Gastrocnemius medialis (tissue), 4 donors: ENCODE measurements at regions not wholly inside any gene's neighbourhood (a gene's known extent, or its start where the extent isn't known, plus 50 kb on each side); places are given as distances from the start of the nearest gene placed in this dataset.

Experiments used
- ATAC-seq, 2 donors: fragments of 150-250 bp; one replicate each; pipeline ENCODE4 v1.9.1; 2016
- DNase-seq, 2 donors: peaks; one replicate each; pipeline ENCODE4 v3.0.0-alpha.2; 2019
- H3K27ac ChIP-seq, 4 donors: fragments of 200-600 bp; sonication (generic); 1 replicate in 1 of 4; 2 replicates in 3 of 4; pipeline ENCODE4 v1.5.1; 2016 to 2018; ENCODE audit warnings: mild to moderate bottlenecking in 2 of 4, moderate library complexity in 1 of 4
- H3K27me3 ChIP-seq, 3 donors: fragments of 200-600 bp; sonication (generic) in 2 of 3; 1 replicate in 1 of 3; 2 replicates in 2 of 3; pipeline versions ENCODE4 v1.5.1 to v1.6.0; 2016 to 2019; ENCODE audit warnings: mild to moderate bottlenecking in 1 of 3, moderate library complexity in 1 of 3
- H3K36me3 ChIP-seq, 2 donors: fragments of 200-600 bp; sonication (generic) in 1 of 2; one replicate each; pipeline ENCODE4 v1.5.1; 2017 to 2018
- H3K4me1 ChIP-seq, 2 donors: fragments of 200-600 bp; sonication (generic) in 1 of 2; one replicate each; pipeline ENCODE4 v1.5.1; 2016 to 2017; ENCODE audit warnings: mild to moderate bottlenecking in 2 of 2
- H3K4me3 ChIP-seq, 4 donors: fragments of 200-600 bp; sonication (generic) in 3 of 4; 1 replicate in 1 of 4; 2 replicates in 3 of 4; pipeline ENCODE4 v1.5.1; 2016 to 2019; ENCODE audit warnings: mild to moderate bottlenecking in 2 of 4
- H3K9me3 ChIP-seq, 3 donors: fragments of 200-600 bp; sonication (generic) in 2 of 3; 1 replicate in 1 of 3; 2 replicates in 2 of 3; pipeline ENCODE4 v1.5.1; 2016 to 2019
- POLR2A ChIP-seq, 2 donors: fragments of 450-650 bp; IDR thresholded peaks; one replicate each; pipeline ENCODE4 v1.6.1; 2017; ENCODE audit warnings: antibody characterized with exemption in 2 of 2, mild to moderate bottlenecking in 2 of 2, moderate library complexity in 2 of 2
- in situ Hi-C, 4 donors: fragments of 200-750 bp; cut with MboI; loops; one replicate each; pipeline versions ENCODE4 v1.15.0 to v1.8.0; 2017; ENCODE audit warnings: low sequenced_read_pairs in 4 of 4
- intact Hi-C: fragments of 100-400 bp; cut with DNase I; formaldehyde crosslinking; loops from one replicate; pipeline ENCODE4 v1.15.1; 2023; ENCODE audit warnings: low total_unique reads
- TF ChIP-seq, protein P1 (sequence below), 5 experiments: fragments of 450-650 bp in 3 of 5; fragments of 200-600 bp in 2 of 5; sonication (generic) in 2 of 5; IDR thresholded peaks in 4 of 5; conservative IDR thresholded peaks in 1 of 5; 1 replicate in 4 of 5; 2 replicates in 1 of 5; pipeline ENCODE4 v1.5.1; 2016 to 2019; ENCODE audit warnings: antibody characterized with exemption in 5 of 5, mild to moderate bottlenecking in 3 of 5, moderate library complexity in 3 of 5

DNA sequence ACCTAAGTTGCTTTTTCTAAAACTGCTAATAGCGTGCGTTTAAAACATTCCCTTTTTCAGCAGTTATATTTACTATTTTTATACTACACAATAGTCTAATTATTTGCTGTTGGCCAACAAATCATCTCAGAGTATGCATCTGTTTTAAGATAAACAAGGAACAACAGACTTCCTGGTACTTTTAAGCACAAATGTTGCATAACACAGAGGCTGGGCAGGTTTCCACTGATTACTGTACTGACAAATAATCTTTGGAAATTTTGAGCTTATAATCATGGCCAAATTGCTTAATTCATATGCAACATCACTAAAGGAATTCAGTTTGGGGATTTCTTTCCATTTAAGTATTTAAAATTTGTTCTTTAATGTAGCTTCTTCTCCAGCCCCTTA is 737.4 kb upstream of the SALL3 start:
- Histone ChIP-seq H3K9me3 (no peaks in the 10 kb centered on the region), H3K4me1 (no peaks in the 10 kb centered on the region), H3K27me3 (no peaks in the 10 kb centered on the region), H3K36me3 (no peaks in the 10 kb centered on the region), H3K27ac (peak overlapping the region in 1 of 4 donors; percentile 29), H3K4me3 (no peak overlapping the region)
- ATAC-seq (peak; percentile 51 to 52), DNase-seq (peak; percentile 33 to 42)
- intact Hi-C loops, result no loop called here
- TF ChIP-seq, protein P1, sequence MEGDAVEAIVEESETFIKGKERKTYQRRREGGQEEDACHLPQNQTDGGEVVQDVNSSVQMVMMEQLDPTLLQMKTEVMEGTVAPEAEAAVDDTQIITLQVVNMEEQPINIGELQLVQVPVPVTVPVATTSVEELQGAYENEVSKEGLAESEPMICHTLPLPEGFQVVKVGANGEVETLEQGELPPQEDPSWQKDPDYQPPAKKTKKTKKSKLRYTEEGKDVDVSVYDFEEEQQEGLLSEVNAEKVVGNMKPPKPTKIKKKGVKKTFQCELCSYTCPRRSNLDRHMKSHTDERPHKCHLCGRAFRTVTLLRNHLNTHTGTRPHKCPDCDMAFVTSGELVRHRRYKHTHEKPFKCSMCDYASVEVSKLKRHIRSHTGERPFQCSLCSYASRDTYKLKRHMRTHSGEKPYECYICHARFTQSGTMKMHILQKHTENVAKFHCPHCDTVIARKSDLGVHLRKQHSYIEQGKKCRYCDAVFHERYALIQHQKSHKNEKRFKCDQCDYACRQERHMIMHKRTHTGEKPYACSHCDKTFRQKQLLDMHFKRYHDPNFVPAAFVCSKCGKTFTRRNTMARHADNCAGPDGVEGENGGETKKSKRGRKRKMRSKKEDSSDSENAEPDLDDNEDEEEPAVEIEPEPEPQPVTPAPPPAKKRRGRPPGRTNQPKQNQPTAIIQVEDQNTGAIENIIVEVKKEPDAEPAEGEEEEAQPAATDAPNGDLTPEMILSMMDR (IDR thresholded peaks at IDR 0.05 in 4 of 5, conservative IDR thresholded peaks at IDR 0.05 in 1 of 5), result no peak
- TF ChIP-seq POLR2A (IDR thresholded peaks at IDR 0.05), result no peak
- in situ Hi-C loops, result no loop called here

DNA sequence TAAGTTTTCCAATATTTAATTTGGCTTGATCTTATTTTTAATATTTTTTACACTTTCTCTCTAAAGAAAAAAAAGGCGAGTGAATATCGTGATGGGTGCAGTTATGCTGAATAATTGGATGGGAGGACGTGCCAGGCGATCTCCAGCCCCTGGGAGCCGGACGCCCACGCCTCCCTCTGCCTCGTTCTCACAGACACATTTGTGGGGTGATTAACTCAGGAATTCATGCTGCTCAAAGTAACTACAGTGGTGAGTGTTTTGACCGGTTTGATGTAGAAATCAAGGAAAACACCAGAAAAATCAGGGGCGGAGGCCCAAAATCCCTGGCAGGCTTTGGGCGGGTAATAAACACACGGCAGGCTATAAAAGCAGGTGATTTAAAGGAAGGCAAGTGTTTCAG is 736.8 kb upstream of the SALL3 start:
- TF ChIP-seq, protein P1 (IDR thresholded peaks at IDR 0.05 in 4 of 5, conservative IDR thresholded peaks at IDR 0.05 in 1 of 5), result no peak
- no peak for TF ChIP-seq POLR2A (IDR thresholded peaks at IDR 0.05)
- ATAC-seq (no peak), DNase-seq (no peak)
- Histone ChIP-seq H3K4me1 (no peaks in the 10 kb centered on the region), H3K27me3 (no peaks in the 10 kb centered on the region), H3K36me3 (no peaks in the 10 kb centered on the region), H3K9me3 (no peaks in the 10 kb centered on the region), H3K4me3 (no peak overlapping the region), H3K27ac (no peak overlapping the region)
- intact Hi-C loops (no loop called here), in situ Hi-C loops (no loop called here)

DNA sequence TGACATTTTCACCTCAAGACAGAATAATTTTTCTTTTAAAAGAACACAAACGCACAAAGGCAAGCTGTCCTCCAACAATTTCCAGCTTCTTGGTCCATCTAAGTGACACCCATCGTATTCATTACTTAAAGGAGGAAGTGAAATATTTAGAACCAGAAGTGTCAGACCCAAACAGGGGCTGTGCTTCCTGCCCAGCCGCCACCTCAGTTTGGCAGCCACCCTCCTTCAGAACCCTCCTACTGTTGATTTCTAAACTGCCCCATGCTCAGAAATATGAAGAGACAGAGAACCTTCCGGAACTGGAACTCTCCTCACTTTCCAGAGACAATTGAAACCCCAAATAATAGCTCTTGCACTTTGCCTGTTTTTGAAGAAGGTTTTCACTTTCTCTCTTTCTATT is 734.8 kb upstream of the SALL3 start:
- DNase-seq, result no peak
- H3K27ac ChIP-seq, result no peak overlapping the region
- TF ChIP-seq, protein P1 (IDR thresholded peaks at IDR 0.05 in 4 of 5, conservative IDR thresholded peaks at IDR 0.05 in 1 of 5), result no peak
- TF ChIP-seq POLR2A (IDR thresholded peaks at IDR 0.05), result no peak
- intact Hi-C loops, result no loop called here
- no peak overlapping the region for H3K4me3 ChIP-seq
- ATAC-seq, result no peak
- no peaks in the 10 kb centered on the region for H3K4me1 ChIP-seq
- no peaks in the 10 kb centered on the region for H3K36me3 ChIP-seq
- H3K9me3 ChIP-seq, result no peaks in the 10 kb centered on the region
- no peaks in the 10 kb centered on the region for H3K27me3 ChIP-seq
- in situ Hi-C loops, result no loop called here

DNA sequence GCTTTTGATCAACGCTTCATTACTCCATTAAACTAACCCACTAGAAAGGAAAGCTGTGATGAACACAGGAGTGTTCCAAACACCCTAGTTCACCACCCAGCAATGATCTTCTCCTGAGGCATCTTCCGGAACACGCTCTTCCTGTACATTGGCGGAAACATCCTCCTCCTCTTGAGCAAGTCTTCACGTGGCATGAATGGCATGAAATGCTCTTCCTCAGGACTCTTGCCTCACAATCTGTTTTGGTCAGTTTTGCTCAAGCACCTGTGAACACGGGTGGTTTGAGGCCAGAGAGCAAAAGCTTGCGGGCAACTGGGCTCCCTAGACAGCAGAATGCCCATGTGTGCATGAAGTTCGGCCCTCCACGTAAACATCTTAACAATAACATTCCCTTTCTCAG is 734.2 kb upstream of the SALL3 start:
- TF ChIP-seq POLR2A (IDR thresholded peaks at IDR 0.05), result no peak
- TF ChIP-seq, protein P1 (IDR thresholded peaks at IDR 0.05 in 4 of 5, conservative IDR thresholded peaks at IDR 0.05 in 1 of 5), result no peak
- DNase-seq (no peak), ATAC-seq (no peak)
- no peaks in the 10 kb centered on the region for H3K36me3 ChIP-seq
- no peak overlapping the region for H3K4me3 ChIP-seq
- in situ Hi-C loops (no loop called here), intact Hi-C loops (no loop called here)
- no peaks in the 10 kb centered on the region for H3K9me3 ChIP-seq
- H3K4me1 ChIP-seq, result no peaks in the 10 kb centered on the region
- H3K27ac ChIP-seq, result no peak overlapping the region
- H3K27me3 ChIP-seq, result no peaks in the 10 kb centered on the region

DNA sequence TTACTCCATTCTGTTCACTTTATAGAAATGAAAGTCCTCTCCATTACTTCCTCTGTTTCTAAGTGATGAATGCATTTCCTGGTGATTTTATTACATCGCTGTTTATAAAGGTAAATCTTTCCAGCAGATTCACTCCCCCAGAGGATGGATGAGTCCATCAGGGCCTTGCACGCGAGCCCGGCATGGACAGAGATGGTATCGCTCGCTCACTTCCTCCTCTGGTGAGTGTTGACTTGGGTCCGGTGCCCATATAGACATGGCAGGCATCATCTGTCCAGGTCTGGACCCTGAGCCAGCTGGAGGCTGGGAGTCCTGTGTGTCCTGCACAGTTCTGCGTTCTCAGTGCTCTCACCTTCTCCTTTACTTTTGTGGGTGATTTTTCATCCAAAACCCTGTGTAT is 733.6 kb upstream of the SALL3 start:
- Histone ChIP-seq H3K27ac (no peak overlapping the region), H3K4me3 (no peak overlapping the region), H3K9me3 (no peaks in the 10 kb centered on the region), H3K27me3 (no peaks in the 10 kb centered on the region), H3K36me3 (no peaks in the 10 kb centered on the region), H3K4me1 (no peaks in the 10 kb centered on the region)
- in situ Hi-C loops, result no loop called here
- ATAC-seq, result no peak
- TF ChIP-seq, protein P1 (IDR thresholded peaks at IDR 0.05 in 4 of 5, conservative IDR thresholded peaks at IDR 0.05 in 1 of 5), result no peak
- TF ChIP-seq POLR2A (IDR thresholded peaks at IDR 0.05), result no peak
- DNase-seq, result no peak
- intact Hi-C loops, result no loop called here
